Lower leg skin (tissue), 3 donors: ENCODE measurements at regions not wholly inside any gene's neighbourhood (a gene's known extent, or its start where the extent isn't known, plus 50 kb on each side); places are given as distances from the start of the nearest gene placed in this dataset.

Experiments
- POLR2A ChIP-seq, 2 donors: fragments of 450-650 bp; IDR thresholded peaks; one replicate each; pipeline ENCODE4 v1.6.1; 2016 to 2017; ENCODE audit warnings: antibody characterized with exemption in 2 of 2, mild to moderate bottlenecking in 1 of 2, moderate library complexity in 1 of 2
- TF ChIP-seq, protein P1 (sequence below), 3 donors: fragments of 450-650 bp; IDR thresholded peaks; one replicate each; pipeline ENCODE4 v1.5.1; 2016; ENCODE audit warnings: antibody characterized with exemption in 3 of 3, mild to moderate bottlenecking in 3 of 3, moderate library complexity in 2 of 3

DNA sequence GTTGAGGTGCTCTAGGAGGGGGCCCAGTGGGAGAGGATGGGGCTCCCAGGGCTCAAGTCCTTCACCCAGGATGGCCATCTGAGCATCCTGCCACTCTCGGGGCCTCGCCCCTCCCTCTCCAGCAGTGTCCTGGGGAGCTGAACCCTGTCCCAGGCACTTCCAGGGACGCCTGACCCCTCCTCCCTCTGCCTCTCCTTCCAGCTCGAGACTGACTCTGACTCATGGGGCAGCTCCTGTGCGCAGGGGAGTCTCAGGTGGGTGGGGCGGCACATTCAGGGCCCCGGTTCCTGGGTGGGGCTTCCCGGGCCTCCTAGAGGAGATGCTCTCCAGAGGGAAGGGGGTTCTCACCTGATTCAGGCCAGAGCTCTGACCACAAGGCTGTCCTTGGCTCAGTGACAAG, 77.1 kb upstream of the IGLL5 start:
- no peak for TF ChIP-seq POLR2A (IDR thresholded peaks at IDR 0.05)
- TF ChIP-seq, protein P1, sequence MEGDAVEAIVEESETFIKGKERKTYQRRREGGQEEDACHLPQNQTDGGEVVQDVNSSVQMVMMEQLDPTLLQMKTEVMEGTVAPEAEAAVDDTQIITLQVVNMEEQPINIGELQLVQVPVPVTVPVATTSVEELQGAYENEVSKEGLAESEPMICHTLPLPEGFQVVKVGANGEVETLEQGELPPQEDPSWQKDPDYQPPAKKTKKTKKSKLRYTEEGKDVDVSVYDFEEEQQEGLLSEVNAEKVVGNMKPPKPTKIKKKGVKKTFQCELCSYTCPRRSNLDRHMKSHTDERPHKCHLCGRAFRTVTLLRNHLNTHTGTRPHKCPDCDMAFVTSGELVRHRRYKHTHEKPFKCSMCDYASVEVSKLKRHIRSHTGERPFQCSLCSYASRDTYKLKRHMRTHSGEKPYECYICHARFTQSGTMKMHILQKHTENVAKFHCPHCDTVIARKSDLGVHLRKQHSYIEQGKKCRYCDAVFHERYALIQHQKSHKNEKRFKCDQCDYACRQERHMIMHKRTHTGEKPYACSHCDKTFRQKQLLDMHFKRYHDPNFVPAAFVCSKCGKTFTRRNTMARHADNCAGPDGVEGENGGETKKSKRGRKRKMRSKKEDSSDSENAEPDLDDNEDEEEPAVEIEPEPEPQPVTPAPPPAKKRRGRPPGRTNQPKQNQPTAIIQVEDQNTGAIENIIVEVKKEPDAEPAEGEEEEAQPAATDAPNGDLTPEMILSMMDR (IDR thresholded peaks at IDR 0.05): no peak
